Gastroesophageal sphincter (tissue), 3 donors: ENCODE measurements at regions not wholly inside any gene's neighbourhood (a gene's known extent, or its start where the extent isn't known, plus 50 kb on each side); places are given as distances from the start of the nearest gene placed in this dataset.

ENCODE experiments used
- EP300 ChIP-seq: sonication (generic); formaldehyde crosslinking; IDR thresholded peaks from one replicate; pipeline ENCODE4 v1.6.1; 2017; ENCODE audit warnings: antibody characterized with exemption, mild to moderate bottlenecking
- TF ChIP-seq, protein P1 (sequence below), 4 experiments: fragments of 200-600 bp in 2 of 4; fragments of 450-650 bp in 2 of 4; sonication (generic) in 1 of 4; IDR thresholded peaks; one replicate each; pipeline ENCODE4 v1.5.1; 2017 to 2019; ENCODE audit warnings: antibody characterized with exemption in 4 of 4, mild to moderate bottlenecking in 2 of 4, moderate library complexity in 2 of 4

DNA sequence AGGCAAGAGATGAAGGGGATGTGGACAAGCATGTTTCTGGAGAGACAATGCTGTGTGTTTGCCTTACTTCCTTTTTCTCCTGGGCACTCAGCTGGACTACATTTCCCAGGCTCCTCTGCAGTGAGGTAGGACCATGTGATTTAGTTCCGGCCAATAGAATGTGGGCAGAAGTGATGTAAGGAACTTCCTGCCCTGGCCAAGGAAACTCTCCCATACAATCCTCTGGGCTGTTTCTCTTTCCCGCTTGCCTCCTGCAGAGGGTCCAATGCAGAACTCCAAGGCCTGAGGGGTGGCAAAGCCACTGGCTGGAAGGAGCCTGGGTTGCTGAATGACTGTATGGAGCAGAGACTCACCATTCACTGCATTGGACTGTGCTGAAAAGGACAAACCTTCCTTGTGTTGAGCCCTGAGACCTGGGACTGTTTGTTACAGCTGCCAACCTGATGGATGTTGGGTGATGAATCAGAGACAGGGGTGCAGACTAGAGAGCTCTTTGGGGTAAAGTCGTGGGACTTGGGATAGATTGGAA, 82.7 kb upstream of the SLC6A6 start:
- TF ChIP-seq, protein P1, sequence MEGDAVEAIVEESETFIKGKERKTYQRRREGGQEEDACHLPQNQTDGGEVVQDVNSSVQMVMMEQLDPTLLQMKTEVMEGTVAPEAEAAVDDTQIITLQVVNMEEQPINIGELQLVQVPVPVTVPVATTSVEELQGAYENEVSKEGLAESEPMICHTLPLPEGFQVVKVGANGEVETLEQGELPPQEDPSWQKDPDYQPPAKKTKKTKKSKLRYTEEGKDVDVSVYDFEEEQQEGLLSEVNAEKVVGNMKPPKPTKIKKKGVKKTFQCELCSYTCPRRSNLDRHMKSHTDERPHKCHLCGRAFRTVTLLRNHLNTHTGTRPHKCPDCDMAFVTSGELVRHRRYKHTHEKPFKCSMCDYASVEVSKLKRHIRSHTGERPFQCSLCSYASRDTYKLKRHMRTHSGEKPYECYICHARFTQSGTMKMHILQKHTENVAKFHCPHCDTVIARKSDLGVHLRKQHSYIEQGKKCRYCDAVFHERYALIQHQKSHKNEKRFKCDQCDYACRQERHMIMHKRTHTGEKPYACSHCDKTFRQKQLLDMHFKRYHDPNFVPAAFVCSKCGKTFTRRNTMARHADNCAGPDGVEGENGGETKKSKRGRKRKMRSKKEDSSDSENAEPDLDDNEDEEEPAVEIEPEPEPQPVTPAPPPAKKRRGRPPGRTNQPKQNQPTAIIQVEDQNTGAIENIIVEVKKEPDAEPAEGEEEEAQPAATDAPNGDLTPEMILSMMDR (IDR thresholded peaks at IDR 0.05), result no peak
- no peak for TF ChIP-seq EP300
